ENCODE measurements at regions not wholly inside any gene's neighbourhood (a gene's known extent, or its start where the extent isn't known, plus 50 kb on each side); places are given as distances from the start of the nearest gene placed in this dataset.
"Not testable (repeated sequence)": the region's sequence is repeated elsewhere in the genome, so short reads cannot be mapped to it uniquely, and the experiment has no call there.

DNA sequence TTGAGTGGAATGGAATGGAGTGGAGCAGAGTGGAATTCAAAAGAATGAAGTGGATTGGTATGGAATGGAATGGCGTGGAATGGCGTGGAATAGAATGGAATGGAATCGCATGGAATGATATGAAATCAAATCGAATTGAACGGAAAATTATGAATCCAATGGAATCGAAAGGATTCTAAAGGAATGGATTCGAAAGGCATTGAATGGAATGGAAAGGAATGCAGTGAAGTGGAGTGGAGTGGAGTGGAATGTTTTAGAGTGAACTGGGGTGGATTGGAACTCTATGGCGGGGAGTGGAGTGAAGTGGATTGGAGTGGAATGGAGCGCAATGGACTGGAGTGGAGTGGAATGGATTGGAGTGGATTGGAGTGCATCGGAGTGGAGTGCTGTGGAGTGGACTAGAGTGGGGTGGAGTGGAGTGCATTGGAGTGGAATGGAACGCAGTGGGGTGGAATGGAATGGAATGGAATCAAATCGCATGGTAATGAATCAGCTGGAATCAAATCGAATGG lies 1048.5 kb downstream of the CDY1 start:
- not testable (repeated sequence) for H3K36me3 Mint-ChIP-seq (ENCODE audit: low read depth); H3K27ac Mint-ChIP-seq; H3K9ac ChIP-seq (ENCODE audit: extremely low read depth, low read length, poor library complexity, severe bottlenecking); H3K4me3 Mint-ChIP-seq; H3K9me3 Mint-ChIP-seq; DNase-seq; H3K36me3 ChIP-seq (ENCODE audit: control insufficient read depth, insufficient read depth, low read length); H3K27ac ChIP-seq (ENCODE audit: low read depth, low read length); H3K4me1 ChIP-seq (ENCODE audit: control insufficient read depth, insufficient read depth, low read length); H3K27me3 ChIP-seq (ENCODE audit: control insufficient read depth, insufficient read depth, low read length, poor library complexity, severe bottlenecking); H3K4me1 Mint-ChIP-seq; H3K27me3 Mint-ChIP-seq (ENCODE audit: insufficient read depth)
- WGBS, 2 experiments (ENCODE audit: insufficient coverage in 1 of 2, insufficient read length in 1 of 2), result 77 to 80% methylated on average over 13 of the region's 13 CpGs
- peak overlapping the region; percentile 30 for H3K4me3 ChIP-seq (ENCODE audit: low read length)
- H3K9me3 ChIP-seq (ENCODE audit: control insufficient read depth, low read length), result peaks cover 30% of the 10 kb centered on the region

DNA sequence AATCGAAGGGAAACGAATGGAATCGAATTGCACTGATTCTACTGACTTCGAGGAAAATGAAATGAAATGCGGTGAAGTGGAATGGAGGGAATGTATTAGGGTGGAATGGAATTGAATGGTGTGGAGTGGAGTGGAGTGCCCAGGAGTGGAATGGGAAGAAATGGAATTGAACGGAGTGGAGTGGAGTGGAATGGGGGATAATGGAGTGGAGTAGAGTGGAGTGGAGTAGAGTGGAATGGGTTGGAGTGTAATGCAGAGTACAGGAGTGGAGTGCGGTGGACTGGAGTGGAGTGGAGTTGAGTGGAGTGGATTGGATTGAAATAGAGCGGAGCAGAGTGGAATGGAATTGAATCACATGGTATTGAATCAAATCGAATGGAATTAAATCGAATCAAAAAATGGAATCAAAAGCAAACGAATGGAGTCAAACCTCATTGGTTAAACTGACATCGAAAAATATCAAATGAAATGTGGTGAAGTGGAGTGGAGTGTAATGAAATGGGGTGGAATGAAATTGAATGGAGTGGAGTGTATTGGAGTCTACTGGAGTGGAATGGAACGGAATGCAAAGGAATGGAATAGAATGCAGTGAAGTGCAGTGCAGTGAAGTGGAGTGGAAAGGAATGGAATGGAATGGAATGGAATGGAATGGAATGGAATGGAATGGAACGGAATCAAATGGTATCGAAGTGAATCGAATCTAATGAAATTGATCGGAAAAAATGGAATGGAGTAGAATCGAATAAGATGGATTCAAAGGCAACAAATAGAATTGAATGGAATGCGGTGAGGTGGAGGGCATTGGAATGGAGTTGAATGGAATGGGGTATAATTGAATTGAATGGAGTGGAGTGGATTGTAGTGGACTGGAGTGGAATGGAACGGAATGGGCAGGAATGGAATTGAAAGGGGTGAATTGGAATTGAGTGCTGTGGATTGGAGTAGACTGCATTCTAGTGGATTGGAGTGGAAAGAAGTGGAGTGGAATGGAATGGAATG lies 1049.3 kb downstream of the CDY1 start:
- DNase-seq; H3K27me3 Mint-ChIP-seq (ENCODE audit: insufficient read depth); H3K9me3 Mint-ChIP-seq; H3K27me3 ChIP-seq (ENCODE audit: control insufficient read depth, insufficient read depth, low read length, poor library complexity, severe bottlenecking); H3K27ac ChIP-seq (ENCODE audit: low read depth, low read length); H3K4me1 Mint-ChIP-seq; H3K4me3 Mint-ChIP-seq; H3K36me3 Mint-ChIP-seq (ENCODE audit: low read depth); H3K4me1 ChIP-seq (ENCODE audit: control insufficient read depth, insufficient read depth, low read length); H3K36me3 ChIP-seq (ENCODE audit: control insufficient read depth, insufficient read depth, low read length); H3K27ac Mint-ChIP-seq; H3K9ac ChIP-seq (ENCODE audit: extremely low read depth, low read length, poor library complexity, severe bottlenecking): not testable (repeated sequence)
- H3K9me3 ChIP-seq (ENCODE audit: control insufficient read depth, low read length), result peaks cover 30% of the 10 kb centered on the region
- WGBS, 2 experiments (ENCODE audit: insufficient coverage in 1 of 2, insufficient read length in 1 of 2), result 81 to 84% methylated on average over 20 of the region's 20 CpGs
- H3K4me3 ChIP-seq (ENCODE audit: low read length), result peak overlapping the region; percentile 30
